ENCODE measurements at regions not wholly inside any gene's neighbourhood (a gene's known extent, or its start where the extent isn't known, plus 50 kb on each side); places are given as distances from the start of the nearest gene placed in this dataset.

- Histone ChIP-seq H3K4me3 (ENCODE audit: low read depth, low read length) (no peak overlapping the region), H3K79me2 (no peaks in the 10 kb centered on the region), H3K4me2 (ENCODE audit: low read length) (no peak overlapping the region), H3K27ac (no peak overlapping the region), H3K9ac (no peak overlapping the region), H3K36me3 (ENCODE audit: control insufficient read depth, insufficient read depth, low read length) (no peaks in the 10 kb centered on the region), H2AFZ (no peak overlapping the region), H3K27me3 (ENCODE audit: control insufficient read depth, insufficient read depth, low read length) (no peaks in the 10 kb centered on the region), H3K9me3 (ENCODE audit: control insufficient read depth, low read length) (no peaks in the 10 kb centered on the region), H3K4me1 (no peaks in the 10 kb centered on the region)
- no peak for TF ChIP-seq CTCF (IDR thresholded peaks at IDR 0.05)
Measured at GRCh38 chr13:70911286-70911685, 803.0 kb upstream of the KLHL1 start.

GRCh38 chr13:70908795-70909194, 800.5 kb upstream of the KLHL1 start:
- Histone ChIP-seq H3K4me1 (no peaks in the 10 kb centered on the region), H3K4me3 (ENCODE audit: low read depth, low read length) (no peak overlapping the region), H3K4me2 (ENCODE audit: low read length) (no peak overlapping the region), H3K79me2 (no peaks in the 10 kb centered on the region), H3K36me3 (ENCODE audit: control insufficient read depth, insufficient read depth, low read length) (no peaks in the 10 kb centered on the region), H3K27me3 (ENCODE audit: control insufficient read depth, insufficient read depth, low read length) (no peaks in the 10 kb centered on the region), H3K27ac (no peak overlapping the region), H2AFZ (no peak overlapping the region), H3K9me3 (ENCODE audit: control insufficient read depth, low read length) (no peaks in the 10 kb centered on the region), H3K9ac (no peak overlapping the region)
- no peak for TF ChIP-seq CTCF (IDR thresholded peaks at IDR 0.05)

- Histone ChIP-seq H3K4me3 (ENCODE audit: low read depth, low read length) (no peak overlapping the region), H3K9ac (no peak overlapping the region), H3K79me2 (no peaks in the 10 kb centered on the region), H3K4me1 (no peaks in the 10 kb centered on the region), H3K36me3 (ENCODE audit: control insufficient read depth, insufficient read depth, low read length) (no peaks in the 10 kb centered on the region), H2AFZ (no peak overlapping the region), H3K27ac (no peak overlapping the region), H3K4me2 (ENCODE audit: low read length) (no peak overlapping the region), H3K9me3 (ENCODE audit: control insufficient read depth, low read length) (no peaks in the 10 kb centered on the region), H3K27me3 (ENCODE audit: control insufficient read depth, insufficient read depth, low read length) (no peaks in the 10 kb centered on the region)
- no peak for TF ChIP-seq CTCF (IDR thresholded peaks at IDR 0.05)
Measured at GRCh38 chr13:70905035-70905434, 796.8 kb upstream of the KLHL1 start.

- Histone ChIP-seq H3K4me2 (ENCODE audit: low read length) (no peak overlapping the region), H3K36me3 (ENCODE audit: control insufficient read depth, insufficient read depth, low read length) (no peaks in the 10 kb centered on the region), H3K79me2 (no peaks in the 10 kb centered on the region), H3K4me3 (ENCODE audit: low read depth, low read length) (no peak overlapping the region), H3K27me3 (ENCODE audit: control insufficient read depth, insufficient read depth, low read length) (no peaks in the 10 kb centered on the region), H2AFZ (no peak overlapping the region), H3K9me3 (ENCODE audit: control insufficient read depth, low read length) (no peaks in the 10 kb centered on the region), H3K9ac (no peak overlapping the region), H3K4me1 (no peaks in the 10 kb centered on the region), H3K27ac (no peak overlapping the region)
- TF ChIP-seq CTCF (IDR thresholded peaks at IDR 0.05) = no peak
Measured at GRCh38 chr13:70896136-70896535, 787.9 kb upstream of the KLHL1 start.

GRCh38 chr13:70895599-70895998, 787.3 kb upstream of the KLHL1 start:
- Histone ChIP-seq H2AFZ (no peak overlapping the region), H3K27me3 (ENCODE audit: control insufficient read depth, insufficient read depth, low read length) (no peaks in the 10 kb centered on the region), H3K36me3 (ENCODE audit: control insufficient read depth, insufficient read depth, low read length) (no peaks in the 10 kb centered on the region), H3K4me1 (no peaks in the 10 kb centered on the region), H3K4me2 (ENCODE audit: low read length) (no peak overlapping the region), H3K27ac (no peak overlapping the region), H3K79me2 (no peaks in the 10 kb centered on the region), H3K9ac (no peak overlapping the region), H3K4me3 (ENCODE audit: low read depth, low read length) (no peak overlapping the region), H3K9me3 (ENCODE audit: control insufficient read depth, low read length) (no peaks in the 10 kb centered on the region)
- TF ChIP-seq CTCF (IDR thresholded peaks at IDR 0.05) = no peak

Measured in parathyroid adenoma (tissue), 2 donors.